Stomach (tissue), 4 donors: ENCODE measurements at regions not wholly inside any gene's neighbourhood (a gene's known extent, or its start where the extent isn't known, plus 50 kb on each side); places are given as distances from the start of the nearest gene placed in this dataset.
"Not testable (repeated sequence)": the region's sequence is repeated elsewhere in the genome, so short reads cannot be mapped to it uniquely, and the experiment has no call there.

ENCODE experiments used
- CTCF ChIP-seq, 7 experiments: fragments of 450-650 bp in 4 of 7; fragments of 200-600 bp in 3 of 7; sonication (generic) in 3 of 7; IDR thresholded peaks; one replicate each; pipeline ENCODE4 v1.5.1; 2016 to 2019; ENCODE audit warnings: antibody characterized with exemption in 7 of 7, control low read depth in 2 of 7, mild to moderate bottlenecking in 1 of 7
- POLR2A ChIP-seq, 4 donors: fragments of 450-650 bp; IDR thresholded peaks; one replicate each; pipeline ENCODE4 v1.6.1; 2016; ENCODE audit warnings: antibody characterized with exemption in 4 of 4, control low read depth in 2 of 4, mild to moderate bottlenecking in 1 of 4, moderate library complexity in 1 of 4
- POLR2AphosphoS5 ChIP-seq, 3 donors: sonication (generic); formaldehyde crosslinking; IDR thresholded peaks; one replicate each; pipeline ENCODE4 v1.6.1; 2016; ENCODE audit warnings: antibody characterized with exemption in 3 of 3

GRCh38 chr9:126077656-126078055, 249.0 kb upstream of the MVB12B start:
- TF ChIP-seq CTCF, POLR2A, POLR2AphosphoS5 (IDR thresholded peaks at IDR 0.05): not testable (repeated sequence)
